GM21367 (cell line): ENCODE measurements at regions not wholly inside any gene's neighbourhood (a gene's known extent, or its start where the extent isn't known, plus 50 kb on each side); places are given as distances from the start of the nearest gene placed in this dataset.
"Not testable (repeated sequence)": the region's sequence is repeated elsewhere in the genome, so short reads cannot be mapped to it uniquely, and the experiment has no call there.

Experiments
- ATAC-seq: cut with Tn5 transposase; IDR thresholded peaks from one replicate; pipeline ENCODE4 v1.9.1; 2021; ENCODE audit not compliant: unreplicated experiment

GRCh38 chr5:104612005-104612404 is 1049.4 kb upstream of the NUDT12 start:
- ATAC-seq, result no peak

GRCh38 chr5:104611135-104611767 is 1048.7 kb upstream of the NUDT12 start:
- ATAC-seq, result no peak

GRCh38 chr5:104606258-104606829 is 1043.8 kb upstream of the NUDT12 start:
- ATAC-seq, result no peak

- ATAC-seq, result no peak
These were observed 1037.1 kb upstream of the NUDT12 start for GRCh38 chr5:104599726-104600125.

GRCh38 chr5:104598285-104598684 is 1035.7 kb upstream of the NUDT12 start:
- ATAC-seq, result no peak

GRCh38 chr5:104594850-104595249 is 1032.3 kb upstream of the NUDT12 start:
- no peak for ATAC-seq

- ATAC-seq, result no peak
These were observed 1014.1 kb upstream of the NUDT12 start for GRCh38 chr5:104576677-104577076.

GRCh38 chr5:104573949-104574709 is 1011.5 kb upstream of the NUDT12 start:
- no peak for ATAC-seq

- ATAC-seq, result no peak
These were observed 1007.0 kb upstream of the NUDT12 start for GRCh38 chr5:104569621-104570020.

GRCh38 chr5:104564530-104564929 is 1001.9 kb upstream of the NUDT12 start:
- no peak for ATAC-seq

GRCh38 chr5:104556957-104557356 is 994.4 kb upstream of the NUDT12 start:
- no peak for ATAC-seq

- ATAC-seq, result no peak
These were observed 989.0 kb upstream of the NUDT12 start for GRCh38 chr5:104551628-104552027.

- ATAC-seq, result not testable (repeated sequence)
These were observed 984.3 kb upstream of the NUDT12 start for GRCh38 chr5:104546871-104547270.

- ATAC-seq, result no peak
These were observed 978.7 kb upstream of the NUDT12 start for GRCh38 chr5:104541141-104541785.

- ATAC-seq, result no peak
These were observed 977.9 kb upstream of the NUDT12 start for GRCh38 chr5:104540448-104540847.

- no peak for ATAC-seq
These were observed 977.2 kb upstream of the NUDT12 start for GRCh38 chr5:104539618-104540350.

GRCh38 chr5:104538734-104539133 is 976.1 kb upstream of the NUDT12 start:
- ATAC-seq, result no peak

GRCh38 chr5:104533498-104533897 is 970.9 kb upstream of the NUDT12 start:
- no peak for ATAC-seq

- no peak for ATAC-seq
These were observed 964.3 kb upstream of the NUDT12 start for GRCh38 chr5:104526866-104527265.

GRCh38 chr5:104513640-104514072 is 951.1 kb upstream of the NUDT12 start:
- no peak for ATAC-seq

- no peak for ATAC-seq
These were observed 950.6 kb upstream of the NUDT12 start for GRCh38 chr5:104513121-104513602.
